Uterus (tissue), 3 donors: ENCODE measurements at regions not wholly inside any gene's neighbourhood (a gene's known extent, or its start where the extent isn't known, plus 50 kb on each side); places are given as distances from the start of the nearest gene placed in this dataset.
A peak's percentile ranks its signal among the peaks of the same experiment; 100 is the strongest.

Source experiments
- DNase-seq, 2 donors: peaks; one replicate each; pipeline ENCODE4 v3.0.0-alpha.2; 2019 to 2020
- H3K27ac ChIP-seq, 2 donors: fragments of 200-600 bp; sonication (generic); 1 replicate in 1 of 2; 2 replicates in 1 of 2; pipeline ENCODE4 v1.5.1; 2016 to 2018
- H3K27me3 ChIP-seq, 2 donors: fragments of 200-600 bp; sonication (generic); one replicate each; pipeline ENCODE4 v1.5.1; 2018 to 2019; ENCODE audit warnings: control low read depth in 1 of 2
- H3K36me3 ChIP-seq, 2 donors: fragments of 200-600 bp; sonication (generic); one replicate each; pipeline ENCODE4 v1.5.1; 2019; ENCODE audit warnings: control low read depth in 1 of 2
- H3K4me1 ChIP-seq, 2 donors: fragments of 200-600 bp; sonication (generic); one replicate each; pipeline ENCODE4 v1.5.1; 2018 to 2019; ENCODE audit warnings: control low read depth in 1 of 2
- H3K4me3 ChIP-seq, 2 donors: fragments of 200-600 bp; sonication (generic); 1 replicate in 1 of 2; 2 replicates in 1 of 2; pipeline ENCODE4 v1.5.1; 2018 to 2019; ENCODE audit warnings: mild to moderate bottlenecking in 1 of 2
- H3K9me3 ChIP-seq, 2 donors: fragments of 200-600 bp; sonication (generic); one replicate each; pipeline ENCODE4 v1.5.1; 2019; ENCODE audit warnings: control low read depth in 1 of 2
- CTCF ChIP-seq, 4 experiments: fragments of 200-600 bp in 2 of 4; fragments of 450-650 bp in 2 of 4; sonication (generic) in 2 of 4; IDR thresholded peaks; one replicate each; pipeline ENCODE4 v1.5.1; 2016 to 2019; ENCODE audit warnings: antibody characterized with exemption in 4 of 4, mild to moderate bottlenecking in 2 of 4, moderate library complexity in 1 of 4
- POLR2A ChIP-seq, 2 donors: fragments of 450-650 bp; IDR thresholded peaks; one replicate each; pipeline ENCODE4 v1.6.1; 2016; ENCODE audit warnings: antibody characterized with exemption in 2 of 2, mild to moderate bottlenecking in 1 of 2, moderate library complexity in 1 of 2
- intact Hi-C: fragments of 100-400 bp; cut with DNase I; formaldehyde crosslinking; loops from one replicate; pipeline ENCODE4 v1.15.1; 2023; ENCODE audit warnings: low total_unique reads
- donor health status: DM: yes; HTN: yes; CAD: no.

- TF ChIP-seq CTCF (IDR thresholded peaks at IDR 0.05) (no peak), POLR2A (IDR thresholded peaks at IDR 0.05) (no peak)
- no peaks in the 10 kb centered on the region for H3K27me3 ChIP-seq
- intact Hi-C loops: no loop called here
- no peaks in the 10 kb centered on the region for H3K9me3 ChIP-seq
- H3K4me3 ChIP-seq: no peak overlapping the region
- no peak overlapping the region for H3K27ac ChIP-seq
- no peak for DNase-seq
- no peaks in the 10 kb centered on the region for H3K4me1 ChIP-seq
- H3K36me3 ChIP-seq: no peaks in the 10 kb centered on the region
Observed at GRCh38 chr1:38115226-38115625, 68.6 kb upstream of the POU3F1 start.

GRCh38 chr1:38114241-38115026 is 67.8 kb upstream of the POU3F1 start:
- Histone ChIP-seq H3K4me1 (no peaks in the 10 kb centered on the region), H3K9me3 (no peaks in the 10 kb centered on the region), H3K4me3 (no peak overlapping the region), H3K36me3 (no peaks in the 10 kb centered on the region), H3K27ac (no peak overlapping the region), H3K27me3 (no peaks in the 10 kb centered on the region)
- DNase-seq: peak in 1 of 2 donors; percentile 17
- TF ChIP-seq CTCF (IDR thresholded peaks at IDR 0.05) (no peak), POLR2A (IDR thresholded peaks at IDR 0.05) (no peak)
- intact Hi-C loops: no loop called here

- Histone ChIP-seq H3K4me1 (no peaks in the 10 kb centered on the region), H3K27me3 (no peaks in the 10 kb centered on the region), H3K4me3 (no peak overlapping the region), H3K27ac (no peak overlapping the region), H3K36me3 (no peaks in the 10 kb centered on the region), H3K9me3 (no peaks in the 10 kb centered on the region)
- DNase-seq: no peak
- intact Hi-C loops: no loop called here
- no peak for TF ChIP-seq POLR2A (IDR thresholded peaks at IDR 0.05)
- TF ChIP-seq CTCF (IDR thresholded peaks at IDR 0.05): no peak
Observed at GRCh38 chr1:38113159-38113666, 66.6 kb upstream of the POU3F1 start.

- TF ChIP-seq POLR2A (IDR thresholded peaks at IDR 0.05) (no peak), CTCF (IDR thresholded peaks at IDR 0.05) (no peak)
- Histone ChIP-seq H3K27ac (no peak overlapping the region), H3K4me1 (no peaks in the 10 kb centered on the region), H3K4me3 (no peak overlapping the region), H3K27me3 (no peaks in the 10 kb centered on the region), H3K36me3 (no peaks in the 10 kb centered on the region), H3K9me3 (no peaks in the 10 kb centered on the region)
- no peak for DNase-seq
- intact Hi-C loops: no loop called here
Observed at GRCh38 chr1:38111589-38111988, 65.0 kb upstream of the POU3F1 start.

GRCh38 chr1:38105267-38105666 is 58.7 kb upstream of the POU3F1 start:
- Histone ChIP-seq H3K27me3 (no peaks in the 10 kb centered on the region), H3K27ac (no peak overlapping the region), H3K4me3 (no peak overlapping the region), H3K9me3 (no peaks in the 10 kb centered on the region), H3K36me3 (no peaks in the 10 kb centered on the region), H3K4me1 (no peaks in the 10 kb centered on the region)
- no peak for DNase-seq
- intact Hi-C loops: no loop called here
- TF ChIP-seq POLR2A (IDR thresholded peaks at IDR 0.05): no peak
- TF ChIP-seq CTCF (IDR thresholded peaks at IDR 0.05): no peak
